Right cardiac atrium (tissue), 5 donors: ENCODE measurements at regions not wholly inside any gene's neighbourhood (a gene's known extent, or its start where the extent isn't known, plus 50 kb on each side); places are given as distances from the start of the nearest gene placed in this dataset.
"Not testable (repeated sequence)": the region's sequence is repeated elsewhere in the genome, so short reads cannot be mapped to it uniquely, and the experiment has no call there.

Experiments used
- ATAC-seq, 2 donors: fragments of 200-7000 bp; cut with Tn5 transposase; one replicate each; pipeline versions ENCODE4 v1.8.0 to v1.9.1; 2020; ENCODE audit warnings: moderate library complexity in 2 of 2, mild to moderate bottlenecking in 1 of 2
- DNase-seq, 3 donors: peaks; one replicate each; pipeline ENCODE4 v3.0.0-alpha.2; 2020
- H3K27ac ChIP-seq: one replicate; pipeline ENCODE4 v1.5.1; 2013; ENCODE audit warnings: mild to moderate bottlenecking, low read length, control low read depth, moderate library complexity
- H3K27me3 ChIP-seq: one replicate; pipeline ENCODE4 v1.6.1; 2013; ENCODE audit not compliant: control insufficient read depth, insufficient read depth
- H3K4me1 ChIP-seq: one replicate; pipeline ENCODE4 v1.6.1; 2013; ENCODE audit warnings: low read length; ENCODE audit not compliant: control insufficient read depth, insufficient read depth
- H3K4me3 ChIP-seq: one replicate; pipeline ENCODE4 v1.5.1; 2013; ENCODE audit warnings: low read length, control low read depth
- H3K9me3 ChIP-seq: one replicate; pipeline ENCODE4 v1.6.1; 2013; ENCODE audit warnings: low read length; ENCODE audit not compliant: control insufficient read depth
- WGBS: extraction: QIAGEN DNeasy Blood & Tissue Kit; methylation state at CpG from one replicate; pipeline ENCODE4 v1.1.7; 2013; 5-methylcytosine and 5-hydroxymethylcytosine counted together
- intact Hi-C, 4 donors: fragments of 100-400 bp; cut with DNase I; formaldehyde crosslinking; loops; one replicate each; pipeline versions ENCODE4 v1.11.0 to v1.14.0; 2022 to 2023
- donor health status: healthy with polysubstance abuse.
- donor health status: DM: no; HTN: yes; CAD: no.
- donor health status: DM: no; HTN: no; CAD: no.
- donor health status: DM: no; HTN: yes; CAD: no; lungs with severe emphysema.
- donor health status: DM: yes; HTN: yes; CAD: no.

- no peak overlapping the region for H3K27ac ChIP-seq
- DNase-seq (no peak), ATAC-seq (no peak)
- H3K27me3 ChIP-seq = no peaks in the 10 kb centered on the region
- no peak overlapping the region for H3K4me3 ChIP-seq
- intact Hi-C loops = no loop called here
- H3K9me3 ChIP-seq = no peaks in the 10 kb centered on the region
- no peaks in the 10 kb centered on the region for H3K4me1 ChIP-seq
These were observed 465.0 kb downstream of the PLOD2 start for GRCh38 chr3:145696011-145696410.

- no peak overlapping the region for H3K4me3 ChIP-seq
- H3K4me1 ChIP-seq = no peaks in the 10 kb centered on the region
- intact Hi-C loops = no loop called here
- DNase-seq = no peak
- 65% methylated on average over 7 of the region's 7 CpGs for WGBS
- ATAC-seq = no peak
- no peaks in the 10 kb centered on the region for H3K27me3 ChIP-seq
- H3K27ac ChIP-seq = no peak overlapping the region
- H3K9me3 ChIP-seq = no peaks in the 10 kb centered on the region
These were observed 462.7 kb downstream of the PLOD2 start for GRCh38 chr3:145698250-145698649.

GRCh38 chr3:145698749-145699148 lies 462.2 kb downstream of the PLOD2 start:
- ATAC-seq (no peak), DNase-seq (no peak)
- Histone ChIP-seq H3K27me3 (no peaks in the 10 kb centered on the region), H3K27ac (no peak overlapping the region), H3K4me1 (no peaks in the 10 kb centered on the region), H3K4me3 (no peak overlapping the region), H3K9me3 (no peaks in the 10 kb centered on the region)
- intact Hi-C loops = no loop called here

GRCh38 chr3:145704020-145704419 lies 457.0 kb downstream of the PLOD2 start:
- H3K27me3 ChIP-seq = no peaks in the 10 kb centered on the region
- no peak overlapping the region for H3K4me3 ChIP-seq
- no peaks in the 10 kb centered on the region for H3K9me3 ChIP-seq
- DNase-seq (no peak), ATAC-seq (no peak)
- no peaks in the 10 kb centered on the region for H3K4me1 ChIP-seq
- H3K27ac ChIP-seq = no peak overlapping the region
- intact Hi-C loops = no loop called here

GRCh38 chr3:145709779-145710178 lies 451.2 kb downstream of the PLOD2 start:
- H3K9me3 ChIP-seq, ATAC-seq, H3K4me1 ChIP-seq, intact Hi-C loops, H3K27me3 ChIP-seq, H3K27ac ChIP-seq, DNase-seq, H3K4me3 ChIP-seq: not testable (repeated sequence)
- WGBS = 87% methylated on average over 1 of the region's 1 CpG

GRCh38 chr3:145716519-145716918 lies 444.5 kb downstream of the PLOD2 start:
- 94% methylated on average over 1 of the region's 1 CpG for WGBS
- no peak for ATAC-seq

GRCh38 chr3:145719114-145719513 lies 441.9 kb downstream of the PLOD2 start:
- Histone ChIP-seq H3K4me1 (no peaks in the 10 kb centered on the region), H3K4me3 (no peak overlapping the region), H3K27ac (no peak overlapping the region), H3K9me3 (no peaks in the 10 kb centered on the region), H3K27me3 (no peaks in the 10 kb centered on the region)
- DNase-seq (no peak), ATAC-seq (no peak)
- intact Hi-C loops = no loop called here
- 67% methylated on average over 1 of the region's 1 CpG for WGBS

More at GRCh38 chr3:145716519-145716918, 444.5 kb downstream of the PLOD2 start:
- Histone ChIP-seq H3K27me3 (no peaks in the 10 kb centered on the region), H3K27ac (no peak overlapping the region), H3K4me1 (no peaks in the 10 kb centered on the region), H3K9me3 (no peaks in the 10 kb centered on the region), H3K4me3 (no peak overlapping the region)
- intact Hi-C loops = no loop called here
- no peak for DNase-seq

- H3K4me3 ChIP-seq = no peak overlapping the region
These were observed 439.6 kb downstream of the PLOD2 start for GRCh38 chr3:145721273-145721805.

GRCh38 chr3:145721815-145722214 lies 439.2 kb downstream of the PLOD2 start:
- Histone ChIP-seq H3K9me3 (no peaks in the 10 kb centered on the region), H3K4me3 (no peak overlapping the region), H3K4me1 (no peaks in the 10 kb centered on the region), H3K27me3 (no peaks in the 10 kb centered on the region), H3K27ac (no peak overlapping the region)
- 42% methylated on average over 1 of the region's 1 CpG for WGBS
- no peak for ATAC-seq
- no peak for DNase-seq
- intact Hi-C loops = no loop called here

More at GRCh38 chr3:145721273-145721805, 439.6 kb downstream of the PLOD2 start:
- DNase-seq = no peak
- H3K27me3 ChIP-seq = no peaks in the 10 kb centered on the region
- 89% methylated on average over 3 of the region's 3 CpGs for WGBS
- H3K4me1 ChIP-seq = no peaks in the 10 kb centered on the region
- intact Hi-C loops = no loop called here
- ATAC-seq = no peak
- no peak overlapping the region for H3K27ac ChIP-seq
- no peaks in the 10 kb centered on the region for H3K9me3 ChIP-seq

- intact Hi-C loops = no loop called here
- no peaks in the 10 kb centered on the region for H3K9me3 ChIP-seq
- no peak for DNase-seq
- H3K4me3 ChIP-seq = no peak overlapping the region
- no peaks in the 10 kb centered on the region for H3K27me3 ChIP-seq
- H3K4me1 ChIP-seq = no peaks in the 10 kb centered on the region
- 85% methylated on average over 3 of the region's 3 CpGs for WGBS
- H3K27ac ChIP-seq = no peak overlapping the region
- no peak for ATAC-seq
These were observed 433.5 kb downstream of the PLOD2 start for GRCh38 chr3:145727476-145727875.

GRCh38 chr3:145735631-145736030 lies 425.4 kb downstream of the PLOD2 start:
- WGBS = 83% methylated on average over 2 of the region's 2 CpGs
- intact Hi-C loops = no loop called here
- H3K4me1 ChIP-seq = no peaks in the 10 kb centered on the region
- no peaks in the 10 kb centered on the region for H3K27me3 ChIP-seq
- ATAC-seq (no peak), DNase-seq (no peak)
- no peaks in the 10 kb centered on the region for H3K9me3 ChIP-seq
- H3K27ac ChIP-seq = no peak overlapping the region
- H3K4me3 ChIP-seq = no peak overlapping the region

- no peaks in the 10 kb centered on the region for H3K27me3 ChIP-seq
- 98% methylated on average over 1 of the region's 1 CpG for WGBS
- H3K27ac ChIP-seq = no peak overlapping the region
- no peak overlapping the region for H3K4me3 ChIP-seq
- ATAC-seq = no peak
- H3K4me1 ChIP-seq = no peaks in the 10 kb centered on the region
- DNase-seq = no peak
- intact Hi-C loops = no loop called here
- H3K9me3 ChIP-seq = no peaks in the 10 kb centered on the region
These were observed 423.0 kb downstream of the PLOD2 start for GRCh38 chr3:145737952-145738351.
